Panc1 (cell line): ENCODE measurements at regions not wholly inside any gene's neighbourhood (a gene's known extent, or its start where the extent isn't known, plus 50 kb on each side); places are given as distances from the start of the nearest gene placed in this dataset.

Experiments used
- ATAC-seq: fragments of 200-7000 bp; cut with Tn5 transposase; 2 replicates; pipeline ENCODE4 v1.9.1; 2020; ENCODE audit warnings: mild to moderate bottlenecking, moderate library complexity
- BruUV-seq: library from RNA; stranded (reverse); fragments of 400-500 nt; replicated peaks from 2 replicates; lab custom pipeline; 2021; lab: Mats Ljungman, UMichigan
- CTCF ChIA-PET: fragments of 300-600 bp; sonication (Branson Sonifier 250); formaldehyde crosslinking; loops from one replicate; lab custom pipeline; 2022; ENCODE audit warnings: antibody characterized with exemption; lab: Charles Lee
- POLR2A ChIA-PET: fragments of 300-600 bp; sonication (Branson Sonifier 250); formaldehyde crosslinking; loops from one replicate; lab custom pipeline; 2022; ENCODE audit warnings: antibody characterized with exemption; lab: Charles Lee
- DNase-seq: peaks from one replicate; pipeline ENCODE4 v3.0.0-alpha.2; 2010; ENCODE audit warnings: low read depth, low spot score
- H3K27ac ChIP-seq: 2 replicates; pipeline ENCODE4 v1.5.1; 2011; ENCODE audit warnings: mild to moderate bottlenecking, low read length, inconsistent platforms
- H3K27me3 ChIP-seq: fragments of 200-500 bp; sonication (Bioruptor generic); 2 replicates; pipeline ENCODE4 v1.6.0; 2014; ENCODE audit warnings: low read length, inconsistent platforms; ENCODE audit not compliant: control insufficient read depth, insufficient read depth
- H3K36me3 ChIP-seq: fragments of 200-500 bp; sonication (Bioruptor generic); 2 replicates; pipeline ENCODE4 v1.5.1; 2014; ENCODE audit warnings: inconsistent platforms, mild to moderate bottlenecking, low read length, moderate library complexity; ENCODE audit not compliant: control insufficient read depth, insufficient read depth
- H3K4me1 ChIP-seq: 2 replicates; pipeline ENCODE4 v1.5.1; 2011; ENCODE audit warnings: inconsistent platforms, mild to moderate bottlenecking, low read length, moderate library complexity; ENCODE audit not compliant: control insufficient read depth, insufficient read depth
- H3K4me3 ChIP-seq, 2 experiments: 2 replicates each; pipeline ENCODE4 v1.5.1; 2011 to 2012; ENCODE audit warnings: low read depth in 2 of 2, low read length in 2 of 2, mild to moderate bottlenecking in 2 of 2, inconsistent platforms in 1 of 2, moderate library complexity in 1 of 2
- H3K9me3 ChIP-seq: fragments of 200-500 bp; sonication (Bioruptor generic); 2 replicates; pipeline ENCODE4 v1.5.1; 2014; ENCODE audit warnings: low read depth, mild to moderate bottlenecking, inconsistent platforms, low read length, moderate library complexity; ENCODE audit not compliant: control insufficient read depth, insufficient read depth
- CTCF ChIP-seq: fragments of 450-650 bp; IDR thresholded peaks from 2 replicates; pipeline ENCODE4 v1.5.1; 2017; ENCODE audit warnings: mild to moderate bottlenecking
- POLR2AphosphoS5 ChIP-seq: IDR thresholded peaks from 2 replicates; pipeline ENCODE4 v1.6.1; 2012; ENCODE audit warnings: mild to moderate bottlenecking, low read depth, low read length, moderate library complexity
- REST ChIP-seq, 2 experiments: IDR thresholded peaks; 2 replicates each; pipeline ENCODE4 v1.6.1; 2011 to 2012; ENCODE audit warnings: low read depth in 2 of 2, control low read depth in 1 of 2, low read length in 1 of 2, mild to moderate bottlenecking in 1 of 2, moderate library complexity in 1 of 2; ENCODE audit not compliant: insufficient read depth in 1 of 2
- SIN3A ChIP-seq: IDR thresholded peaks from 2 replicates; pipeline ENCODE4 v1.6.1; 2012; ENCODE audit warnings: low read depth, mild to moderate bottlenecking, low read length, moderate library complexity, borderline replicate concordance; ENCODE audit not compliant: insufficient read depth
- TCF7L2 ChIP-seq: IDR thresholded peaks from 2 replicates; pipeline ENCODE4 v1.6.1; 2011; ENCODE audit warnings: mild to moderate bottlenecking, low read depth, low read length, inconsistent platforms
- in situ Hi-C: cut with HindIII; loops from 2 replicates; pipeline ENCODE4 v1.10.0; 2016; ENCODE audit warnings: low sequenced_read_pairs, low pct_unique_long_range_greater_than_20kb
- intact Hi-C: fragments of 100-400 bp; cut with micrococcal nuclease; formaldehyde crosslinking; loops from one replicate; pipeline ENCODE4 v1.10.0; 2022; ENCODE audit not compliant: unreplicated experiment

- no peak for DNase-seq
- H3K4me1 ChIP-seq, result no peaks in the 10 kb centered on the region
- no peak overlapping the region for H3K4me3 ChIP-seq
- in situ Hi-C loops (no loop called here), intact Hi-C loops (no loop called here)
- no peaks in the 10 kb centered on the region for H3K9me3 ChIP-seq
- BruUV-seq, result no TSS peak
- CTCF ChIA-PET, result no interaction called here
- no peak for ATAC-seq
- TF ChIP-seq POLR2AphosphoS5 (no peak), REST (IDR thresholded peaks at IDR 0.05; ENCODE audit: insufficient read depth in 1 of 2, low read depth in 2 of 2, low read length in 1 of 2) (no peak), CTCF (no peak), TCF7L2 (no peak), SIN3A (no peak)
- POLR2A ChIA-PET, result no interaction called here
- no peak overlapping the region for H3K27ac ChIP-seq
- no peaks in the 10 kb centered on the region for H3K36me3 ChIP-seq
- no peaks in the 10 kb centered on the region for H3K27me3 ChIP-seq
Measured at GRCh38 chrX:30941898-30942297, 52.8 kb upstream of the TAB3 start.

GRCh38 chrX:30939928-30940327 lies 50.9 kb upstream of the TAB3 start:
- Histone ChIP-seq H3K4me1 (no peaks in the 10 kb centered on the region), H3K9me3 (no peaks in the 10 kb centered on the region), H3K4me3 (no peak overlapping the region), H3K27ac (no peak overlapping the region), H3K27me3 (no peaks in the 10 kb centered on the region), H3K36me3 (no peaks in the 10 kb centered on the region)
- no TSS peak for BruUV-seq
- ChIA-PET CTCF (no interaction called here), POLR2A (no interaction called here)
- TF ChIP-seq POLR2AphosphoS5 (no peak), REST (IDR thresholded peaks at IDR 0.05; ENCODE audit: insufficient read depth in 1 of 2, low read depth in 2 of 2, low read length in 1 of 2) (no peak), CTCF (no peak), TCF7L2 (no peak), SIN3A (no peak)
- DNase-seq (no peak), ATAC-seq (no peak)
- in situ Hi-C loops, result no loop called here
- intact Hi-C loops, result no loop called here
